Prostate gland (tissue), 2 donors: ENCODE measurements at regions not wholly inside any gene's neighbourhood (a gene's known extent, or its start where the extent isn't known, plus 50 kb on each side); places are given as distances from the start of the nearest gene placed in this dataset.

Source experiments
- DNase-seq: peaks from one replicate; pipeline ENCODE4 v3.0.0-alpha.2; 2019; ENCODE audit warnings: low spot score
- H3K27ac ChIP-seq, 2 donors: fragments of 200-600 bp; sonication (generic); 2 replicates each; pipeline ENCODE4 v1.5.1; 2017 to 2019
- H3K27me3 ChIP-seq: fragments of 200-600 bp; sonication (generic); replicated peaks from 2 replicates; pipeline ENCODE4 v1.5.1; 2019; ENCODE audit not compliant: insufficient read depth
- H3K36me3 ChIP-seq, 2 donors: fragments of 200-600 bp; sonication (generic); 1 replicate in 1 of 2; 2 replicates in 1 of 2; pipeline versions ENCODE4 v1.5.1 to v1.8.1; 2017 to 2019
- H3K4me1 ChIP-seq: fragments of 200-600 bp; sonication (generic); replicated peaks from 2 replicates; pipeline ENCODE4 v1.5.1; 2019
- H3K4me3 ChIP-seq, 2 donors: fragments of 200-600 bp; sonication (generic); 2 replicates each; pipeline ENCODE4 v1.5.1; 2017 to 2019
- H3K9me3 ChIP-seq: fragments of 200-600 bp; sonication (generic); 2 replicates; pipeline ENCODE4 v1.5.1; 2017
- CTCF ChIP-seq, 4 experiments: fragments of 200-600 bp in 2 of 4; fragments of 450-650 bp in 2 of 4; sonication (generic) in 2 of 4; IDR thresholded peaks; 1 replicate in 3 of 4; 2 replicates in 1 of 4; pipeline ENCODE4 v1.5.1; 2016 to 2019; ENCODE audit warnings: antibody characterized with exemption in 4 of 4, mild to moderate bottlenecking in 2 of 4, moderate library complexity in 2 of 4
- POLR2A ChIP-seq: fragments of 450-650 bp; IDR thresholded peaks from one replicate; pipeline ENCODE4 v1.6.1; 2016; ENCODE audit warnings: antibody characterized with exemption, mild to moderate bottlenecking
- POLR2AphosphoS5 ChIP-seq: sonication (generic); formaldehyde crosslinking; IDR thresholded peaks from one replicate; pipeline ENCODE4 v1.6.1; 2017; ENCODE audit warnings: antibody characterized with exemption
- WGBS: methylation state at CpG from one replicate; pipeline ENCODE4 v1.1.5; 2018; 5-methylcytosine and 5-hydroxymethylcytosine counted together
- intact Hi-C: fragments of 100-400 bp; cut with DNase I; formaldehyde crosslinking; loops from one replicate; pipeline ENCODE4 v1.14.2; 2022

- Histone ChIP-seq H3K27me3 (no peaks in the 10 kb centered on the region), H3K9me3 (no peaks in the 10 kb centered on the region), H3K4me3 (no peak overlapping the region), H3K27ac (no peak overlapping the region), H3K36me3 (no peaks in the 10 kb centered on the region), H3K4me1 (no peaks in the 10 kb centered on the region)
- WGBS: 46% methylated on average over 8 of the region's 8 CpGs
- TF ChIP-seq POLR2A: no peak
- TF ChIP-seq CTCF (IDR thresholded peaks at IDR 0.05): no peak
- no peak for TF ChIP-seq POLR2AphosphoS5
- no peak for DNase-seq
- intact Hi-C loops: no loop called here
Observed at GRCh38 chr4:180028682-180029081, 2214.5 kb upstream of the TENM3 start.

GRCh38 chr4:180031330-180031729 is 2211.9 kb upstream of the TENM3 start:
- H3K9me3 ChIP-seq: no peaks in the 10 kb centered on the region
- intact Hi-C loops: no loop called here
- H3K27ac ChIP-seq: no peak overlapping the region
- no peaks in the 10 kb centered on the region for H3K36me3 ChIP-seq
- no peak overlapping the region for H3K4me3 ChIP-seq
- 82% methylated on average over 1 of the region's 1 CpG for WGBS
- no peaks in the 10 kb centered on the region for H3K4me1 ChIP-seq
- H3K27me3 ChIP-seq: no peaks in the 10 kb centered on the region
- DNase-seq: no peak
- TF ChIP-seq POLR2AphosphoS5: no peak
- TF ChIP-seq CTCF (IDR thresholded peaks at IDR 0.05): no peak
- no peak for TF ChIP-seq POLR2A

GRCh38 chr4:180041576-180041975 is 2201.6 kb upstream of the TENM3 start:
- no peak for DNase-seq
- Histone ChIP-seq H3K4me3 (no peak overlapping the region), H3K27me3 (no peaks in the 10 kb centered on the region), H3K9me3 (no peaks in the 10 kb centered on the region), H3K36me3 (no peaks in the 10 kb centered on the region), H3K27ac (no peak overlapping the region), H3K4me1 (no peaks in the 10 kb centered on the region)
- TF ChIP-seq POLR2A: no peak
- no peak for TF ChIP-seq CTCF (IDR thresholded peaks at IDR 0.05)
- no peak for TF ChIP-seq POLR2AphosphoS5
- intact Hi-C loops: no loop called here
- WGBS: 73% methylated on average over 1 of the region's 1 CpG

- WGBS: 44% methylated on average over 7 of the region's 7 CpGs
- Histone ChIP-seq H3K27me3 (no peaks in the 10 kb centered on the region), H3K27ac (no peak overlapping the region), H3K4me1 (no peaks in the 10 kb centered on the region), H3K4me3 (no peak overlapping the region), H3K9me3 (no peaks in the 10 kb centered on the region), H3K36me3 (no peaks in the 10 kb centered on the region)
- DNase-seq: no peak
- no peak for TF ChIP-seq CTCF (IDR thresholded peaks at IDR 0.05)
- TF ChIP-seq POLR2AphosphoS5: no peak
- no peak for TF ChIP-seq POLR2A
- intact Hi-C loops: no loop called here
Observed at GRCh38 chr4:180052629-180053028, 2190.6 kb upstream of the TENM3 start.

- 85% methylated on average over 4 of the region's 4 CpGs for WGBS
- DNase-seq: no peak
- no peak overlapping the region for H3K27ac ChIP-seq
- H3K4me1 ChIP-seq: no peaks in the 10 kb centered on the region
- TF ChIP-seq POLR2AphosphoS5 (no peak), CTCF (IDR thresholded peaks at IDR 0.05) (no peak), POLR2A (no peak)
- intact Hi-C loops: no loop called here
- H3K9me3 ChIP-seq: no peaks in the 10 kb centered on the region
- no peaks in the 10 kb centered on the region for H3K27me3 ChIP-seq
- no peak overlapping the region for H3K4me3 ChIP-seq
- no peaks in the 10 kb centered on the region for H3K36me3 ChIP-seq
Observed at GRCh38 chr4:180054291-180054690, 2188.9 kb upstream of the TENM3 start.
